Kidney tubule cell (primary cell): ENCODE measurements at regions not wholly inside any gene's neighbourhood (a gene's known extent, or its start where the extent isn't known, plus 50 kb on each side); places are given as distances from the start of the nearest gene placed in this dataset.
"Not testable (repeated sequence)": the region's sequence is repeated elsewhere in the genome, so short reads cannot be mapped to it uniquely, and the experiment has no call there.

Source experiments
- DNase-seq: peaks from one replicate; pipeline ENCODE4 v3.0.0-alpha.2; 2018; ENCODE audit warnings: low spot score

DNA sequence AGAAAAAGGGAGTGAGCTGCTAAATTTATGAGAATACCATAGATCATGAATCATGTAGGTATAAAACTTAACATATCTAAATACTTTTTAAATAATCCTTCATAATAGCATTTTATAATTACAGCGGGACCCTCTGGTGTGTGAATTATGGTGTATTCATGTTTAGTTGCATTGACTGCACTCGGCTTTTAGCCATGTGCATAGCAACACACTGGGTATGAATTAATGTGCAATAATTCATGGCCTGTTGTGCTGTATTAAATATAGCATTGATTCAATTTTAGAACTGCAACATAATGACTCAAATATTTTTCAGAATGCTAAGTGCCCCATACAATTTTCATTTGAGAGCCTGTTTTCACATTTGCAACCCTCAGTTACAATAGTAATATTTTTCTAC is 249.6 kb upstream of the G2E3 start:
- no peak for DNase-seq

DNA sequence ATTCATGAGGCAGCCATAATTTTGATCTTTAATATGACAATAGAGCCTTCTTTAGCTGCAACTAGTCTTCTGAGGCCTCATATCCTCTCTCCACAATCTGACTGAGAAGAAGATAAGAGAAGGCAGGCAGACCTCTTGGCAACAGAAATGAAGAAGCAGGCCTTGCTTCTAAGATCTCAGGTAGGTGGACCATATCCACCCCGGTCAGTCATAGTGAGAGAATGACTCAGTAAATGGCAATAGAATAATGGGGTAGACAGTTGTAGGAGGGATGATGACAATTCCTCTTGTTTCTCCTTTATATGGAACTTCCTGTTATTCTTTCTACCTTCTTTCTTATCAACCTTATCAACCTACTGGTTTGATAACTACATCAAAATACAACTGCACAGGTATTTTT is 246.7 kb upstream of the G2E3 start:
- DNase-seq: no peak

DNA sequence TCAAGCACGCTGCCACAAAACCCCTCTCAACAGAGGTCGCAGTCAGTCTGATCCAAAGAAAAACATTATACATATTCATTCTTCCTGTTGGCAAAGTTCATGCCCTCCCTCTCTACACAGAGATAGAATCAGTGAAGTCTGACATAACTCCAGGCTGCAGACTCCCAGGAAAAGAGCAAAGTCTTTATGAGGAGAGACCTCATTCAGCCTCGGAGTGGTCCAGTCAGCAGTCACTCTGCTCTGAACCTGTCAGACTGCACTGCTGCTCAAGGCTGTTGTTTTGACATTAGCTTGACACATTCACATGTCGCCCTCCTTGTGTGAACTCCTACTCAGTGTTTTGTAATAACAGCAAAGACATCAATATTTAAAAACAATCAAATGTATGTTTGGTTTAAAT is 241.2 kb upstream of the G2E3 start:
- no peak for DNase-seq

DNA sequence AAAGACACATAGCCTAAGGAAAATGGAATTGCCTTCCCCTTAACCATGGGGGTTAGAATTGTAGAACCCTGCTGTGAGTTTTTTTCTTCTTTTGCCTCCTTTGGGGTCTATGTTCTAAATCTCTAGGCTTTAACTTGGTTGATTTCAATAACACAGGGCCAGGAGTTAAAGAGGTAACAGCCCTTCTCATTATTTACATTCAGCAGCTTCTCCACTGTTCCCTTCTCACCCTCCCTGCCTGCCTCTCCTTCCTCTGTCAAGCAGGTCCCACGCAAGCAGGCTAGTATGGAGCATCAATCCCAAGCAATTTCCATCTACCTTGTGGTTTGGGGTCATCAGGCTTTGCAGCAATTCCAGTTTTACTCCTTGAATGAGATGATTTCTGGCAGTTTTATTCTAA is 236.1 kb upstream of the G2E3 start:
- no peak for DNase-seq

DNA sequence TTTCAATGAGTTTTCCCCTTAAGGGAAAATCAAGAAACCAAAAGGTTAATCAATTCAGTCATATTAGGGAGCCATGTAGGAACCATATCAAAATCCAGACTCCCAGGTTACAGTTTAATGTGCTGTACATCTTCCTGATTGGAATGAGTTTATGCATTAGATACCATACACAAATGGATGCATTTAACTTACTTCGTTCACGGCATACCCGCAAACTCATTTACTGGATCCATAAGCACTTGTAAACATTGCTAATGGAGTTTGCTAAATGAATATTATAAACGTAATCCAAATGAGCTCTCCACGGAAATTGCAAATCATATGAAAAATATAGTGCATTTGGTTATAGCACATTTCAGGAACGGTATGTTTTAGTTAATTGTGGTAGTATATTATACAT is 228.9 kb upstream of the G2E3 start:
- no peak for DNase-seq

DNA sequence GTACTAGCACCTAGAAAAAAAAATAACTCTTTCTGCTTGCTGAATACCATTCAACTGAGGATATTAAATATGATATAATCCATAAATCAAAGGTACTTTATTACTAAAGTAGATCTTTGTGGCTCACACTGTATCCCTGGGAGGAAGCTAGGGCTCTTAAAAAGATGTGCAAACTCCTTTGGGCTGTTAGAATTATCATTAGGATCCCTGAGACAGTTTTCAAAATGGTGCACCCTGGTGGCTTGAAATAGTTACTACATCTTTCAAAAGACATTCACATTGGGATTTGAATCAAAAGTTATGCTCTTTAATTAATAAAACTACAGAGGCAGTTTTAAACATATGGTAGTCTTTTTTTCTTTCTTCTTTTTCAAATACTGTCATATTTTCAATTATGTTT is 228.5 kb upstream of the G2E3 start:
- DNase-seq: peak; percentile 22

DNA sequence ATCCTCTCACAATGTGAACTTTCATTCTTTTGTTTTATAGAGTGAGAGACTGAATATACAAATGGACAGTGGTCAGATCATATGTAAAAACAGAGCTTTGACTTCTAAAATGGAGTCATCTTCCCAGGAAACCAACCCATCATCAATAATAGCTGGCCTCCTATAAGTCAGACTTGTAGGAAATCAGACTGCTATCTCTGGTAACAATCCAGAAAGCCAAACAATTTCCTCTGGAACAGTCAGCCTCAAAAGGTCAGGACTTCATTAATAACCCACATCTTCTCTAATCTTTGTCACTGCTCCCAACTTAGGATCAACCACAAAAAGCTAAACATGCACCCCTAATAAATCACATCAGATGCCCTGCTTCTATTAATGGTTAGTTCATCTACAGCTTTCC is 227.9 kb upstream of the G2E3 start:
- DNase-seq: no peak

DNA sequence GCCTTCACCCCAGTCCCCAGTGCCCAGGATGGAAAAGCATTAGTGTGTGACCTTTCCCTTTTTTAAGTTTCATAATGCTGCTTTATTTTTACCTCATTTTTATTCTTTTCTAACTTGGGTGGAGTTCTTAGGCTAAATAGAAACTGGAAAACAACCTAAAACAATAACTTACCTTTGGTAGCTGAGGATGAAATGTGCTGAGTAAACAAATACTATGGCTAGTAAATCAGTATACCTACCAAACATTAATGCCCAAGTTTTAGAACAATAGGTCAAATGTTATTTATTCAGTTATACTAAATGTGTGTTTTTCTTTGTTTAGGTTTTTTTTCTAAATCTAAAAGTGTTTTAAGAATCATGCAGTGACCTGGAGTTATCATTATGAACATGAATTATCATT is 226.6 kb upstream of the G2E3 start:
- DNase-seq: no peak

DNA sequence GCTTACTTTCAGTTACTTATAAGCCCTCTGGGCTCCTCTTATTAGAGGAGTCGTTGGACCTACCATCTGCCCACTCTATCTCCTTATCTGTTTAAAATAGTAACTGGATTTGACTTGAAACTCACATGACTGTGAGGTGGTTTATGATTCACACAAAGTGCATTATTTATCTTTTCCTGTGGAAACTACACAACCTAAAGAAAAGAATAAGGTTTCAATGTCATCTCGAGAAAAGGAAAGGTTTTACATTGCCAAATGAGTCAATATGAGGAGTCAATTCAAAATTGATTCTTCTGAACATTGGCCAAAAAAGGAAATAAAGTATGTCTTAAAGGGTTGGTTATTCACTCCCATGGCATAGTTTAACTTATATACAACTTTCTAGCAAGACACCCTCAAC is 225.0 kb upstream of the G2E3 start:
- DNase-seq: no peak

DNA sequence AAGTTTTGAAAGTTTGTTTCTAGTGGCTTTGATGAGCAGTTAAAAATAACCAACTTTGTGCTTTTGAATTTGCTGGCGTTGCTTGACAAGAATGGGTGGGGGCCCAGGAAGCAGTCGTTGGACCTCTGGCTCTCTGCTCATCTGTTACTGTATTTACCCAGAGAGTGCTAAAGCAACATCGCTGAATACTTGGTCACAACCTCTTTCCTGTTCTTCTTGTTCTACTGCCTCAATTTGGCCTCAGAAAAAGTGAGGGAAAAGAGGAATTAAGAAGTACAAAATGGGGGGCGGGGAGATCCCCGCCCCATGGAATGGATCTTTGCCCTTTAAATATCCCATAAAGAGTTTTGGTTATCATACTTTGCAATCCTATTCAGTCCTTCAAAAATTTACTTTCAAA is 221.5 kb upstream of the G2E3 start:
- no peak for DNase-seq

DNA sequence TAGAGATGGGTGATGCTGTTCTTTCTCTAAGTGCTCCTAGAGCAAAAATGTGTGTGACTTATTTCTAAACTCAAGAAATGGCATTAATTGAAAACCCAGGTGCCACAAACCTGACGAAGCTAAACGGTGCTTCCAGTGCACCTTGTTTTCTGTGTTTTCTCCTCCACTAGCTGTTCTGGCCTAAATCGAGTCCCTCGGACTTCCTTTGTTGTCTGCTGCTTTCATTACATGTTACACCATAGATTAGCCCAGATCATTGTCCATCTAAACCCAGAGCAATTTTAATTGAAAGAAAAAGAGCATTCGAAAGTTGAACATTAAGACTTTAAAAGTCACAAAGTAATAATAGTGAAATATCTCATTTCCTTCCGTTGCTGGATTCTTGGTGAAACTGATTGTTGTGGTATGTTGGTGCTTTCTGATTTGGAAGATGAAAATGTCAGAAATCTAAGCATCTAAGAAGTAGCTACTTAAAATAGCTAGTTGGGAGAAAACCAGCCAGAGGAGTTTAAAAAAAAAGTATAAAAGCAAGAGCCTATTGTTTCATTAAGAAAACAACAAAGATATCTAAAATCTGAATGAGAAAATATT is 219.6 kb upstream of the G2E3 start:
- DNase-seq: no peak

DNA sequence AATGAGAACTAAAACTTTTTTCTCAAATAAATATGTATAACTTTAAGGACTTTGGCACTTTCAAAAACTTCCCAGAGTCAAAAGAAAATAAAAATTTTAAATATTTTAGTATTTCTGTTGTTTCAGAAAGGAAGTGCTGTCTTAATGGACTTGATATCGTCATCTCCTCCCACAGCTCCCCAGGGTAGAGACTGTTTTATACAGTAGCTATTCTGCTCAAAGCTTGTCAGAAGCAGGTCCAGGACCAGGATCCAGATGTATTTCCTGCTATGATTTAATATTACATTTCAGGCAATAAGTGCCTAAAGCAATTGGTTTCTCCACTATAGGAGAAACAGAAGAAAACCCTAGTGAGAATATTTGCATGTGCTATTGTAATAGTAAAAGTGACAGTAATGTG is 218.5 kb upstream of the G2E3 start:
- DNase-seq: no peak

DNA sequence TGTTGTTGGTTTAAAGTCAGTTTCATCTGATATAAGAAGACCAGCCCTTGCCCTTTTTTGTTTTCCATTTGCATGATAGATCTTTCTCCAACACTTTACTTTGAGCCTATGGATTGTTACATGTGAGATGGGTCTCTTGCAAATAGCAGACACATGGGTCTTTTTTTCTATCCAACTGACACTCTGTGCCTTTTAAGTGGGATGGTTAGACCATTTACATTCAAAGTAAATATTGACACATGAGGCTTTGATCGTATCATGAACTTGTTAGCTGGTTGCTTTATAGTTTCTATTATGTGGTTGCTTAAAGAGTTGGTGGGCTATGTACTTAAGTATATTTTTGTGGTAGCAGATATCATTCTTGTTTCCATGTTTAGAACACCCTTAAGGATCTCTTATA is 213.4 kb upstream of the G2E3 start:
- no peak for DNase-seq

DNA sequence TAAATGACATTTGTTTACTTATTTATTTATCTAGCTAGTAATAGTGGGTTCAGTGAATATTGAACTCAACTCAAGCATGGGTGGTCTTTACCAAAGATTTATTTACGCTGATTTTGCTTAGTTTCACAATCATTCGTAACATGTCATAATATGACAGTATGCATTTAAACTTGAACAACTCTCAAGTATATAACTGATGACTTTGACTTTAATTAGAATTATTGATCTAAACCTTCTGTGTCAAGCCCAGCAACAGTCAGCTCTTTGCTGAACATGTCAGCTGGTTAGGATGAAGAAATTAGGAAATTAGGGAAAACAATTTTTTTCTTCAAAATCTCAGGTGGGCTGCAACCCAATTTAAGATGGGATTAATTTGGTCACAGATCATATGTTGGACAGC is 210.5 kb upstream of the G2E3 start:
- DNase-seq: no peak

DNA sequence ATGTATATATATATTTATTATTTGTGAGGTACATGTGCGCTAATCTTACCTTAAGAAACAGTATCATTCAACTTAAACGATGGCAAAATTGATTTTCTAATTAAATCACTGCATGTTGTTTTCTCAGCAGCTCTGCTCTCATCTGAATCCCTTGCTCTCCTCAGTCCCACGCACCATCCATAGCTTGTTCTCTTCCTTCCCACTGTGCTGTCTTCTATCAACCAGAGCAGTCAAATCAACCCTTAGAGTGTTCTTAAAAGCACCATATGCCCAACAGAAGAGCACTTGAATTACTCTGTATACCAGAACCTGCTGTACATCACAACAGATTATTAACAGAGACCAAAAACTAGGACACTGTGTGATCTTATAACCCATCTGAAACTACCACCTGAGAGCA is 209.4 kb upstream of the G2E3 start:
- DNase-seq: no peak

DNA sequence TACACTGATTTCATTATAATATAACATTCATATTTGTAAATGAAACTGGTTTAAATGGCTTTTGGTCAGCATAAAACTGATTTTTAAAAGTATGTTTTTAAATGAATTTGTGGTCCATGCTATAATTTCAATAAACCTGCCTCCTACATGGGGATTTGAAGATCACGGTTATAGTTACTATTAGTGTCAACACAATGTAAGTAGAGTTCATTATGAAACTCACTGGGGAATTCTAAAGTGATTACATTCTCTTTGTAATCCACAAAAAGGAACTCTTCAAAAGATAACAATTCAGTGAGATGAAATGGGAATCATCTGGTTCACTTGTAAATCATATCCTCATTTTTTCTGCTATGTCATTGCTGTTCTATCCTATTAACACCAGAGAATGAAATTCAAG is 204.5 kb upstream of the G2E3 start:
- DNase-seq: no peak

DNA sequence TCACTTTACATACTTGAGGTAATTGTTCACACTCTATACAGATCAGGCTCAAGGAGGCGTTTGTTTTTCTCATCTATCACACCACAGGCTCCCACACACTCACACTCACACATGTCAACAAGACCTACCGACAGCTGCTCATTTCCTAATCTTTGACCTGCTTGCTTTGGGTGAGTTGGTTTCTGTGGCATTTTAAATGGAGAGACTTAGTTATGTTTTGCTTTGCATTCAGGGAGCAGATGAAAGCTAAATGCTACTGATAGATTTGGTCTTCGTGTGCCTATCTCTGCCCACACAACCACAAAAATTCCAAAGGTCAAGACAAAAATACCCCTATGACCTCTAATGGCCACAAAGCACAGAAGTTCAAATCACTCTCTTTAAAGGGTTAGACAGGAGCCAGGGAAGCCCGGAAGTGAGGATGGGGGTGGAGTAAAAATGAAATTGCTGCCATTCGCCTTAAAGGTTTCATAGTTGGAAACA is 203.5 kb upstream of the G2E3 start:
- no peak for DNase-seq

DNA sequence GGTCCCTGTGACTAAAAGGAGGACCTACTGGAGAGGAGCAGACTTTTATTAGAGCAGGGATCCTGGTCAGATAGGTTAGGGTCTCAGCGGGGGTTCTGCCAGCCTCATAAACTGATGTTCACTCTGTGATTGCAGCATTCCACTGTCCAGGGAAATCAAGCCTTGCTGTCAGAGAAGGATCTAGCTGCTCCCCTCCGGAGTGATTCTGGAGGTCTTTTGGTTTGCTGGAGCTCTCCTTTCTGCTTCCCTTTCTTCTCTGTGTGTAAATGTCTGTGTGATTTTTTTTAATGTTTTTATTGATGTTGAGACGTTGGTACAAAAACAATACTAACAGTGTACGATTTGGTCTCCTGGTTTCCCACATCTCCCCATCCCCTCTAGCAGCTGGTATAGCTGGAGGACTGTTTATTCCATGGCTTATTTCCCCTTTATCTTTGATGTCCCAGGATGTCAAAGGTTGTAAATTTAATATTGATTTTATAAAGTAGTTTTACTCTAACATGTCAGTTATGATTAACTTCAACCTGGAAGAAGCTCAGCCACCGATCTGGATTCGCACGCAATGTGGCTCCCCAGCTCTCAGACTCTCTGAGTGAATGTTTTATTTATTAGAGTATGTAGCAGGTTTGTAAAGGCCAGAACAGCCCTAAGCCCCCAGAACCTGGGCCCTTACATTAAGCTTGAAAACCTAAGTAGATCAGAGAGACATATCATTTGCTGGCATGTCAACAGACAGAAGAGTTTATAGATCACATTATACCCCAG is 202.3 kb upstream of the G2E3 start:
- DNase-seq: no peak

DNA sequence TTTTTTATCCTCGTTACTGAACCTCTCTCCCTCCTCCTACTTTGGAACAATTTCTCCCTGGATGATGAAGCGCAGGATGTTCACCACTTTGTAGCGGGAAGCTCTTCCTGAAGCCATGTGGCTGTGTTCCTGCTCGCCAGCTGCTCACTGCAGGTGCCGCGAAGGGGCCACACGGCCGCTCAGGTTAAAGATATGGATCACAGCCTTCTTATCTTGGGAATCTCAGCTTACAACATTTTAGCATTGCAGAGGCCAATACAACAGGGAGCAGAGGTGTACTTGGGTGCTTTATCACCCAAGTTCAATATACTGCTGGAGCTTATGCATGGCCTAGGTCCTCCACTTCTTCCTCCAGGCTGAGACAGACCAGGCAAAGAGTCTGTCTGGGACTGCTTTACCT is 201.2 kb upstream of the G2E3 start:
- DNase-seq: no peak

DNA sequence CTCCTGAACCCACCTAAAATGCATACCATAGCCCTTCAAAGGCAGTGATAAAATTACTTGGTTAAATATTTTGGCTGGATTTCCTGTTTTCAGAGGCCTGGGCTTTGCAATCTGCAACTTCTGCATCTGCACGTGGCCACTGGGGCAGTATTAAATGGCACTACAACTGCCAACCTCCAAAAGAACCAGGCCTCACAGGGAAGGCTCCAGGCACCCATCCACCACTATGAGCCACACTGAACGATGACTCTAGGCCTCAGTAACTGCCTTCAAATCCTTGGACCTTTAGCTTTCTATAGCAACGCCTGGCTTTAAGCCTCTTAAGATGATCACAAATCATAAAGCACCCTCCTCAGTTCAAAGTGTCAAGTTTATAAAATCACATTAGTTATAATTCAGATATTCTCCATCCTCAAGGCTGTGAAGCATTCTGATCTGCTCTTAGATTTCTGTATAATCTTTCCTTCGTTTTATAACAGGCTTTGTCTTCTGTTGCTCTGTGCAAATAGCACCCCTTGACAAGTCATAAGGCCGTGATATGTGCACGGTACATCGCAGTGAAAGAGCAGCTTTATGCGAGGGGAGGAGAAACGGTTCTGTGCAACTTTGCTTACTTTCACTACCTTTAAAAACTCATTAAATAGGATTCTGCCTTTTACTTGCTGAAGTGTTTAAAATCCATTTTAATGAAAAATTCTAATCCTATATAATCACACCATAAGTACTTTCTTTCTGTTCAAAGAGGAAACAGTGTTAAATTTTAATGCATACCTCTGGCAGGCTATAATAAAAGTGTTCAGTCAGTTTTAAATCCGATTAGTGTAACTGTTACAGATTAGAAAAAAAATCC is 196.4 kb upstream of the G2E3 start:
- no peak for DNase-seq

DNA sequence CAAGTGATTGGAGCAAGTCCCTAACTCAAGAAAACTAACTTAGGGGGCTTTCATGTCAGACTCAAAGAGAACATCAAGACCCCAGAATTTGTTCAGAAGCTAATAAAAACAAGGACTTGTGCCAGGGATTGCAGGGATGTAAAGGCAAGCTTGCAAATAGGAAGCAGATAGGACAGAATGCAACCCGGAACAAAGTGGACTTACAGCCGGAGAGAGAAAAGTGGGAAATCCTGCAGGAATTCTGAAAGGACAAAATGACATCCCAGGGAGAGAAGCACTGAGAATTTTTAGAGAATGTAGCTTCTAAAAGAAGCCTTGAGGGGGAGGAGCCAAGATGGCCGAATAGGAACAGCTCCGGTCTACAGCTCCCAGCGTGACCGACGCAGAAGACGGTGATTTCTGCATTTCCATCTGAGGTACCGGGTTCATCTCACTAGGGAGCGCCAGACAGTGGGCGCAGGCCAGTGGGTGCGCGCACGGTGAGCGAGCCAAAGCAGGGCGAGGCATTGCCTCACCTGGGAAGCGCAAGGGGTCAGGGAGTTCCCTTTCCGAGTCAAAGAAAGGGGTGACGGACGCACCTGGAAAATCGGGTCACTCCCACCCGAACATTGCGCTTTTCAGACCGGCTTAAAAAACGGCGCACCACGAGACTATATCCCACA is 195.6 kb upstream of the G2E3 start:
- DNase-seq: not testable (repeated sequence)

DNA sequence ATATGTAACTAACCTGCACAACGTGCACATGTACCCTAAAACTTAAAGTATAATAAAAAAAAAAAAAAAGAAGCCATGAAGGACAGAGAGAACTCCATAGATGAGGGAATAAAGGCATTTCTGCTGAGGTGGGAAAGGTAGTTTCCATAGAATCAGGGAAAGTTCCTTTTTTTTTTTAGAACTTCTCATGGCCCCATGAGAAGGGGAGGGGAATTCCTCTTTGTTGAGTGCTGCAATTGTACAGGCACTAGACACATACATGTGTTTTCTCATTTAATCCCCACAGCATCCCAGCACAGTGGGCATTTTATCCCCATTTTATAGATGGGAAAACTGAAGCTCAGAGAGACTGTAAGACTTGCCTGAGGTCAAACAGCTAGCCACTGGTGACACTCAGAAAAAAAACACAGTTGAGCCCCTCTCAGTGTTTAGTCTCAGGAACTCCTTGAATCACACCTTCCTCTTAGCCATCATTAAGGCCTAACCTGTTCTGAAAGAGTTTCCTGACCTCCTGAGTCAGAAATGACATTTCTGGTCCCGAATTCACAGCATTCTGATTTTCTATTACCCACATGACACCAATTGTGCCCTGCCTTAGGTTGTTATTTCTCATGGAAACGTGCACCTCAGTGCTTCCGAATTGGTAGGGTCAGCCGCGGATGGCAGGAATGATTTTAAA is 189.3 kb upstream of the G2E3 start:
- no peak for DNase-seq
